Left lung (tissue), 4 donors: ENCODE measurements at regions not wholly inside any gene's neighbourhood (a gene's known extent, or its start where the extent isn't known, plus 50 kb on each side); places are given as distances from the start of the nearest gene placed in this dataset.

Experiments
- ATAC-seq: fragments of 200-7000 bp; cut with Tn5 transposase; one replicate; pipeline ENCODE4 v1.9.1; 2020; ENCODE audit warnings: moderate library complexity
- DNase-seq, 4 donors: peaks; one replicate each; pipeline ENCODE4 v3.0.0-alpha.2; 2013 to 2020
- H3K27ac ChIP-seq, 2 donors: fragments of 200-600 bp; sonication (generic) in 1 of 2; one replicate each; pipeline versions ENCODE4 v1.5.0 to v1.8.0; 2020 to 2021
- H3K27me3 ChIP-seq, 2 donors: fragments of 200-600 bp; sonication (generic) in 1 of 2; one replicate each; pipeline versions ENCODE4 v1.5.0 to v1.8.0; 2020 to 2021
- H3K36me3 ChIP-seq, 2 donors: fragments of 200-600 bp; sonication (generic) in 1 of 2; one replicate each; pipeline versions ENCODE4 v1.5.0 to v1.8.0; 2020 to 2021
- H3K4me1 ChIP-seq, 2 donors: fragments of 200-600 bp; one replicate each; pipeline ENCODE4 v1.8.0; 2021
- H3K4me3 ChIP-seq, 2 donors: fragments of 200-600 bp; sonication (generic) in 1 of 2; one replicate each; pipeline versions ENCODE4 v1.5.0 to v1.8.0; 2020 to 2021; ENCODE audit warnings: mild to moderate bottlenecking in 1 of 2
- H3K9me3 ChIP-seq, 2 donors: fragments of 200-600 bp; sonication (generic) in 1 of 2; one replicate each; pipeline versions ENCODE4 v1.5.0 to v1.8.0; 2020 to 2021
- intact Hi-C, 2 donors: fragments of 100-400 bp; cut with DNase I; formaldehyde crosslinking; loops; one replicate each; pipeline versions ENCODE4 v1.11.2 to v1.14.2; 2022
- TF ChIP-seq, protein P1 (sequence below), 2 donors: fragments of 200-600 bp; sonication (generic) in 1 of 2; IDR thresholded peaks; one replicate each; pipeline versions ENCODE4 v1.5.0 to v1.8.0; 2021; ENCODE audit warnings: antibody characterized with exemption in 2 of 2
- donor health status: DM: no; HTN: yes; CAD: no.
- donor health status: DM: no; HTN: no; CAD: no.

DNA sequence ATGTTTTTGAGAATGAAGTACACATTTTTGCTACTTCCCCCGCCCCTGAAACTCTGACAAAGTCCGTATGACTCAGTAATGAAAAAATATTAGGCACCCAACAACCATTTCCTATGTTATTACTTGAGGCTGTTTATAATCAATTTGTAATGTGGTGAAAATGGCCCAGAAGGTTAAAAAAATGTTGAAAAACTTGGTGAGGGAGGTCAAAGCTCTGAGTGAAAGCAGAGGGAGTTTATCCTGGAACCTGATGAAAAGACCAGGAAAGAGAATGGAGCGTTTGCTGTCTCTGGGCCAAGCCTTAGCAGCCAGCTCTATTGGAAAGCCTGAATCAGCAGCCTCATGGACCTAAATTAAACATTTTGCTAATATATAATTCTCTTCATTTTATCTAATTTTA, 367.7 kb upstream of the NEGR1 start:
- ATAC-seq (no peak), DNase-seq (peak in 1 of 4 donors; percentile 18)
- peaks cover 0 to 1% of the 10 kb centered on the region in 2 donors for H3K9me3 ChIP-seq
- intact Hi-C loops: no loop called here
- no peaks in the 10 kb centered on the region for H3K27me3 ChIP-seq
- TF ChIP-seq, protein P1, sequence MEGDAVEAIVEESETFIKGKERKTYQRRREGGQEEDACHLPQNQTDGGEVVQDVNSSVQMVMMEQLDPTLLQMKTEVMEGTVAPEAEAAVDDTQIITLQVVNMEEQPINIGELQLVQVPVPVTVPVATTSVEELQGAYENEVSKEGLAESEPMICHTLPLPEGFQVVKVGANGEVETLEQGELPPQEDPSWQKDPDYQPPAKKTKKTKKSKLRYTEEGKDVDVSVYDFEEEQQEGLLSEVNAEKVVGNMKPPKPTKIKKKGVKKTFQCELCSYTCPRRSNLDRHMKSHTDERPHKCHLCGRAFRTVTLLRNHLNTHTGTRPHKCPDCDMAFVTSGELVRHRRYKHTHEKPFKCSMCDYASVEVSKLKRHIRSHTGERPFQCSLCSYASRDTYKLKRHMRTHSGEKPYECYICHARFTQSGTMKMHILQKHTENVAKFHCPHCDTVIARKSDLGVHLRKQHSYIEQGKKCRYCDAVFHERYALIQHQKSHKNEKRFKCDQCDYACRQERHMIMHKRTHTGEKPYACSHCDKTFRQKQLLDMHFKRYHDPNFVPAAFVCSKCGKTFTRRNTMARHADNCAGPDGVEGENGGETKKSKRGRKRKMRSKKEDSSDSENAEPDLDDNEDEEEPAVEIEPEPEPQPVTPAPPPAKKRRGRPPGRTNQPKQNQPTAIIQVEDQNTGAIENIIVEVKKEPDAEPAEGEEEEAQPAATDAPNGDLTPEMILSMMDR (IDR thresholded peaks at IDR 0.05): no peak
- no peak overlapping the region for H3K27ac ChIP-seq
- no peaks in the 10 kb centered on the region for H3K4me1 ChIP-seq
- H3K36me3 ChIP-seq: no peaks in the 10 kb centered on the region
- no peak overlapping the region for H3K4me3 ChIP-seq

DNA sequence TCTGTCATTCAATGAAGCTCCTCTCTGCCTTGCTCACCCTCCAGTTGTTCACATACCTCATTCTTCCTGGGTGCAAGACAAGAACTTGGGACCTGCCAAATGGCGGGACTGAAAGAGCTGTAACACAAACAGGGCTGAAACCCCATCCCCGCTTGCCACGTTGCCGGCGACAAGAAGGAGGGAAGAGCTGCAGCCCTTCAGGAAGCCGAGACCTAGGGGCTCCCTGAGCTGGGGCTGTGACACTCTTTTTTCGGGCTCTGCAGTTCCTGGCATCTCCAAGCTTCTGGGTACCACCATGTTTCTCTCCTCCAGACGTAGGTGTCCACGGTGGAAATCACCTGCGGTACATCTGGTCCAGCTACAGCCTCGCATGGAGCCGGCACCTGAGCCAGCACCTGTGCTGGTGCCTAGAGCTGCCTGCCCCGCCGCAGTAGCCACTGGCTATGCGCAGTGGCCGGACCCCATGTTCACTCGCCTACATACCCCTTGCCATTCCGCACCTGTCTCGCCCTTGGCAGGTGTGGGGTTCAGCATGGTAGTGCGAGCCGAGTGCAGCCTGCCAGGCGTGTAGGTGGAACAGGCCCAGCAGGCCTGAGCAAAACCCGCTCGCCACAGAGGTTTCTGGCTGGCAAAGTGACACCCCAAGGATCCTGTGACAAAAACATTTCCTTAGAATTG, 367.0 kb upstream of the NEGR1 start:
- H3K4me3 ChIP-seq: no peak overlapping the region
- TF ChIP-seq, protein P1 (IDR thresholded peaks at IDR 0.05): no peak
- DNase-seq: peak in 1 of 4 donors; percentile 76
- no peaks in the 10 kb centered on the region for H3K27me3 ChIP-seq
- no peak for ATAC-seq
- no peak overlapping the region for H3K27ac ChIP-seq
- H3K9me3 ChIP-seq: peaks cover 0 to 1% of the 10 kb centered on the region in 2 donors
- no peaks in the 10 kb centered on the region for H3K4me1 ChIP-seq
- intact Hi-C loops: no loop called here
- no peaks in the 10 kb centered on the region for H3K36me3 ChIP-seq

DNA sequence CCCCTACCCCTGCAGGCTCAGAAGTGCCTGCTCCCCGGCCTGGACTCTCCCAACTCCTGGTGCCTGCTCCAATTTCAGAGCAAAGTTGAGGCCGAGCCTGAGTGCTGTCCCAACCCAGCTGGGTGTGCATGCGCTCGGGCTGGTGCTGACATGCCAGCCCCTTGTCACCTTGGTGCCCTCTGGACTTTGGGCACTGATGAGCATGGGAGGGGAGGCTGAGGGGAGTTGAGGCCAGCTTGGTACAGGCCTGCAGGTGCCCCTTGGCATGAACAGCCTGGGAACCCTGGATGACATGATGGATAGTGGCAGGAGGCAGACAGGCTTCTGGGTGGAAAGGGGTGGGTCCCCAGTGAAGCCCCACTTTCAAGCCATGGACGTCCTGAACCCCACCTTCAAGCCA, 366.1 kb upstream of the NEGR1 start:
- peak in 1 of 4 donors; percentile 45 for DNase-seq
- intact Hi-C loops: no loop called here
- Histone ChIP-seq H3K4me3 (no peak overlapping the region), H3K4me1 (no peaks in the 10 kb centered on the region), H3K9me3 (peaks cover 0 to 1% of the 10 kb centered on the region in 2 donors), H3K27me3 (no peaks in the 10 kb centered on the region), H3K36me3 (no peaks in the 10 kb centered on the region), H3K27ac (no peak overlapping the region)
- TF ChIP-seq, protein P1 (IDR thresholded peaks at IDR 0.05): no peak
- no peak for ATAC-seq

DNA sequence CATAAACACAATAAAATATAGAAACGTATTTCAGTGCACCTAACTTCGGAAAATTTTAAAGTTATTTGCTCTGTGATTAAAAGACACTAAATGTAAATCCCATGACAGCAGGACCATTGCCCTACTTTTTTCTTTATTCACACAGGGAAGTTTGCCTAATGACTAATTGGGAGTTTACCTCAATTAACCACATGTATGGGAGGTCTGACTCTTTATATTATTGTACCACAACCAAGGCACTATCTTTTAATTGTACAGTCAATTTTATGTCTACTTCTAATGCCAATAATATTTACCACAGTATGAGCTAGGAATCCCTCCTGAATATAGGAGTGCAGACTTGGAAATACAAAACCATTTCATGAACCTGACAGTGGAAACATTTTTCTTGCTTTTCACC, 360.8 kb upstream of the NEGR1 start:
- intact Hi-C loops: no loop called here
- H3K27me3 ChIP-seq: no peaks in the 10 kb centered on the region
- H3K4me3 ChIP-seq: no peak overlapping the region
- no peaks in the 10 kb centered on the region for H3K4me1 ChIP-seq
- no peaks in the 10 kb centered on the region for H3K36me3 ChIP-seq
- ATAC-seq (no peak), DNase-seq (no peak)
- TF ChIP-seq, protein P1 (IDR thresholded peaks at IDR 0.05): no peak
- no peaks in the 10 kb centered on the region for H3K9me3 ChIP-seq
- no peak overlapping the region for H3K27ac ChIP-seq

DNA sequence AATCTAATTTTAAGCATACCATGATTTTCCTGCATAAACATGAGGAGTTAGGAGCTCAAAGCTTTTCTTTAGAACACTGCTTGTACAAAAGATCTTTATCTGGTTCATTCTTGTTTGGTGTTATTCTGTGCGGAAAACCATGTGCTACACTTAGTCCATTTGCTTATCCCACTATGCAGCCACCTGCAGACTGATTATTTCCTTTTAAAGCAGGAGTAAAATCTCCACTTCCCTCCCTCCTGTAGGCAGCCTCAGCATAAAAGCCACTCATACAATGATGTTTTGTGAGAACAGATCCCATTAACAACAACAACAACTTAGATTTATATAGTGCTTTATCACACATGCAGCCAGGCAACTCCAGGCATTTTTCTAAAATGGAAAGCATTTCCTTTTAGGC, 355.3 kb upstream of the NEGR1 start:
- H3K4me3 ChIP-seq: no peak overlapping the region
- no peaks in the 10 kb centered on the region for H3K36me3 ChIP-seq
- intact Hi-C loops: no loop called here
- TF ChIP-seq, protein P1 (IDR thresholded peaks at IDR 0.05): no peak
- H3K9me3 ChIP-seq: no peaks in the 10 kb centered on the region
- no peak for DNase-seq
- no peak for ATAC-seq
- H3K27me3 ChIP-seq: no peaks in the 10 kb centered on the region
- peaks cover 0 to 13% of the 10 kb centered on the region in 2 donors for H3K4me1 ChIP-seq
- no peak overlapping the region for H3K27ac ChIP-seq
